DND-41 (cell line): ENCODE measurements at regions not wholly inside any gene's neighbourhood (a gene's known extent, or its start where the extent isn't known, plus 50 kb on each side); places are given as distances from the start of the nearest gene placed in this dataset.

Experiments
- EZH2 ChIP-seq: IDR thresholded peaks from 3 replicates; pipeline ENCODE4 v1.6.1; 2012; ENCODE audit warnings: borderline replicate concordance, low read depth, mild to moderate bottlenecking, moderate library complexity, low read length, inconsistent platforms; ENCODE audit not compliant: severe bottlenecking
- TF ChIP-seq, protein P1 (sequence below): IDR thresholded peaks from 2 replicates; pipeline ENCODE4 v1.5.1; 2012; ENCODE audit warnings: borderline replicate concordance, low read length, moderate library complexity, mild to moderate bottlenecking; ENCODE audit not compliant: poor library complexity, severe bottlenecking; ENCODE audit errors: extremely low read depth

DNA sequence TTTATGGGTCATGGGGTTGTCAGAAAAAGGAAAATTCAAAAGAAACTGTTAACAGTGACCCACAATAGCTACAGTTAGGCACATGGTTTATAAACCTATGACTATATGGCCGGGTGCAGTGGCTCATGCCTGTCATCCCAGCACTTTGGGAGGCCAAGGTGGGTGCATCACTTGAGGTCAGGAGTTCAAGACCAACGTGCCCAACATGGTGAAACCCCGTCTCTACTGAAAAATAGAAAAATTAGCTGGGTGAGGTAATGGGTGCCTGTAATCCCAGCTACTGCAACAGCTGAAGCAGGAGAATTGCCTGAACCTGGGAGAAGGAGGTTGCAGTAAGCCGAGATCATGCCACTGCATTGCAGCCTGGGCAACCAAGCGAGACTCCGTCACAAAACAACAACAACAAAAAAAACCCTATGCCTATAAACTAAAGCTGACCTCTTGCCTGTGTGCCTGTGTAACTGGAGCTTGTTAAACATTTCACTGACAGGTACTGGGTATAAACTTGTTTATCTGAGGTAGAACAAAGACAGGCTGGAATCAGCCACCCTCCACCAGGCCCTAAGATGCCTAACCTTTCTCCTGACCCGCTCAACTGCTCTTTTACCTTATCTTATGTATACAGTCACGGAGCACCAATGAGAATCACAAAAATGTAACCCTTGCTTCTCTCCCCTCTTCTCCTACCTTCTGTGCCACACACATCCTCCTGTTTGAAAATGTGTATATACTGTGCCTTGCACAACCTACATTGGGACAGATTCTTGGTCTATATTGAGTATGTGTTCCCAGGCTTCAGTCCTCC lies 62.9 kb upstream of the ATF7IP2 start:
- TF ChIP-seq, protein P1, sequence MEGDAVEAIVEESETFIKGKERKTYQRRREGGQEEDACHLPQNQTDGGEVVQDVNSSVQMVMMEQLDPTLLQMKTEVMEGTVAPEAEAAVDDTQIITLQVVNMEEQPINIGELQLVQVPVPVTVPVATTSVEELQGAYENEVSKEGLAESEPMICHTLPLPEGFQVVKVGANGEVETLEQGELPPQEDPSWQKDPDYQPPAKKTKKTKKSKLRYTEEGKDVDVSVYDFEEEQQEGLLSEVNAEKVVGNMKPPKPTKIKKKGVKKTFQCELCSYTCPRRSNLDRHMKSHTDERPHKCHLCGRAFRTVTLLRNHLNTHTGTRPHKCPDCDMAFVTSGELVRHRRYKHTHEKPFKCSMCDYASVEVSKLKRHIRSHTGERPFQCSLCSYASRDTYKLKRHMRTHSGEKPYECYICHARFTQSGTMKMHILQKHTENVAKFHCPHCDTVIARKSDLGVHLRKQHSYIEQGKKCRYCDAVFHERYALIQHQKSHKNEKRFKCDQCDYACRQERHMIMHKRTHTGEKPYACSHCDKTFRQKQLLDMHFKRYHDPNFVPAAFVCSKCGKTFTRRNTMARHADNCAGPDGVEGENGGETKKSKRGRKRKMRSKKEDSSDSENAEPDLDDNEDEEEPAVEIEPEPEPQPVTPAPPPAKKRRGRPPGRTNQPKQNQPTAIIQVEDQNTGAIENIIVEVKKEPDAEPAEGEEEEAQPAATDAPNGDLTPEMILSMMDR: no peak
- no peak for TF ChIP-seq EZH2
